CD4-positive, alpha-beta T cell treated with Interleukin-12 subunit alpha and Interleukin-12 subunit beta, for 1 hour (primary cell): ENCODE measurements at regions not wholly inside any gene's neighbourhood (a gene's known extent, or its start where the extent isn't known, plus 50 kb on each side); places are given as distances from the start of the nearest gene placed in this dataset.
"Not testable (repeated sequence)": the region's sequence is repeated elsewhere in the genome, so short reads cannot be mapped to it uniquely, and the experiment has no call there.

ENCODE experiments used
- DNase-seq: peaks from one replicate; pipeline ENCODE4 v3.0.0-alpha.2; 2020

DNA sequence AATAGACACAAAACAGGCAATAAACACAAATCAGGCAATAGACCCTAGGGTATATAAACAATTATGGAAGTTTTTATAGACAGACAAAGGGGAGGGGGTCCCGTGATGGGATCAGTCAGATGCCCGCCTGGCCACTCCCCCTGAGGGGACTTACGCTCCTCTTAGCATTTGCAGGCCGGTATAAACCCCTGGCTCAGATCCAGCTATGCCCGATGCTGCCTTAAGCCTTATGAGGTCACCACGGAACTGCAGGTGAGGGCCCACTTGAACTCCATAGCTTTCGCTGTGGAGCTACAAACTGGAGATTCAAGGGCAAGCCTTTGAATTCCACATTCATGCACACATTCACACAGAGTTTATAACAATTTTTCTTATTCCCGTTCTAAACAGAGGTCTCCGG lies 340.5 kb upstream of the USP9Y start:
- DNase-seq = no peak

DNA sequence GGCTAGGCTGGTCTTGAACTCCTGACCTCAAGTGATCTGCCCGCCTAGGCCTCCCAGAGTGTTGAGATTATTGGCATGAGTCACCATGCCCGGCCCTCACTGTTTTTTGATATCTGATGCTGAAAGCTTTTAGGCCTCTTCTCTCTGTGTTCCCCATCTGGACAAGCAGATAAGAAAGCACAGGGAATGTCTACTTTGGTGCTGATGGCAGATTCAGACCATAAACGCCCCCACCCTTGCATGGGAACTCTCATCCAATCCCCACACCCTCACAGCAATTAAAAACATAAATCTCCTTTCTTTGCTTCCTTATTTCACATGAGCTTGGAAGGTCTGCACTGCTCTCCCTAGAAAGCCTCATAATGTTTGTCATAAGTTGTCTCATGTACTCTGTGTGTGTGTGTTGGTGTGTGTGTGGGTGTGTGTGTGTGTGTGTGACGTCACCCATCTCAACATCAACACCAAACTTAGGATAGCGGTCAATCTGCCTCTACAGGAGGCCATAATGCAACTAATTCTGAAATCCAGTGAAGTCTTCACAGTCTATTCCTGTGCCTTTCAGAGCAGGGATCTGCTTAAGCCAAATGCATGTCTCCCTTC lies 335.6 kb upstream of the USP9Y start:
- DNase-seq = no peak

DNA sequence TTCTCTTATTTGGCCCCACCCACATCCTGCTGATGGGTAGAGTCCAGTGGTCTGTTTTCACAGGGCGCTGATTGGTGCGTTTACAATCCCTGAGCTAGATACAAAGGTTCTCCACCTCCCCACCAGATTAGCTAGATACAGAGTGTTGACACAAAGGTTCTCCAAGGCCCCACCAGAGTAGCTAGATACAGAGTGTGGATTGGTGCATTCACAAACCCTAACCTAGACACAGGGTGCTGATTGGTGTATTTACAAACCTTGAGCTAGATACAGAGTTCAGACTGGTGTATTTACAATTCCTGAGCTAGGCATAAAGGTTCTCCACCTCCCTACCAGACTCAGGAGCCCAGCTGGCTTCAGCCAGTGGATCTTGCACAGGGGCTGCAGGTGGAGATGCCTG lies 326.4 kb upstream of the USP9Y start:
- not testable (repeated sequence) for DNase-seq

DNA sequence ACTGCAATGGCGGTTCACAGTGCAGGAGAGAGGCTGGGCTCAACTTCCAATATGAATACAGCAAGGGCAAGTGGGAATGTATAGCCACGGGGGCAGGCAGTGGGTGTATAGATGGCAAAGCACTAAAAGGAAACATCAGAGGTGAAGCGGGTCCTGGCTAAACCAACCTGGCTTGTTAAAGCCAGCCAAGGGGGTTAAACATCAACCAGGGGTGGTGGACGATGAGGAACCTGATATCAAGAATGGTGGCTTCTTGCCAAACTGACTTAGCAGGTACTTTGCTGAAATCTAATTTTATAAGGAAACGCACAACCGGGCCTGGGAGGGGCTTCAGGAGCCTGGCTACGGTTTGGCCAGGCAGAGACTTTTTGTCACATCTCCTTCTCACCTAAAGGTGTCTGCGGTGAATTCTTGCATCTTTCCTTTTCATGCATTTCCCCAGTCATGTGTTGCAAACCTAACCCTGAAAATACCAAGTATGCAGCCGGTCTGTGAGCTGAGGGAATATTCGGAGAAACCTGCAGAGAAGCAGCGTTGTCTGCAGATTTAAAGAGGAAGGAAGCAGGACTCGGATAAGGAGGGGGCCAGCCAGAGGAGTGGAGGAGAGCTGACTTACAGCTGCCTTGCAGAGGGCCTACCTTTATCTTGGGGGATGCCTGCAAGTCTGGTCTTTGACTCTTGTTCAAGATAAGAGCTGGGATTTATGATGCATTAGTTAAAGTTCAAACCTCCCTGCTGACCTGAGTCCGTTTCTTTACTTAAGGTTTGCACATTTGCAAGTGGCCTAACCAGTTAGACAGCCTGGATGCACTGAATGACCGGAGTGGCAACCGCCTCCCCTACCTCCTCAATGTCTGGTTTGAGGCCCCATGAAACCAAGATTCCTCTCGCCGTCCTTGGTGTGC lies 309.1 kb upstream of the USP9Y start:
- DNase-seq = not testable (repeated sequence)

DNA sequence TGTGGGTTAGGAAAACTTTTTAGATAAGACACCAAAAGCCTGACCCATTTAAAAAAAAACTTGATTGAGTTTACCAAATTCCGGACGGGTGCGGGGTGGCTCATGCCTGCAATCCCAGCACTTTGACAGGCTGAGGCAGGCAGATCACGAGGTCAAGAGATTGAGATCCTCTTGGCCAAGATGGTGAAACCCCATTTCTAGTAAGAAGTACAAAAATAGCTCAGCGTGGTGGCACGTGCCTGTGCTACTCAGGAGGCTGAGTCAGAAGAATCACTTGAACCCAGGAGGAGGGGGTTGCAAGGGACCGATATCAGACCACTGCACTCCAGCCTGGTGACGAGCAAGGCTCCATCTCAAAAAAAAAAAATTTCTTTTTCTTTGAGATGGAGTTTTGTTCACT lies 307.8 kb upstream of the USP9Y start:
- DNase-seq = no peak

DNA sequence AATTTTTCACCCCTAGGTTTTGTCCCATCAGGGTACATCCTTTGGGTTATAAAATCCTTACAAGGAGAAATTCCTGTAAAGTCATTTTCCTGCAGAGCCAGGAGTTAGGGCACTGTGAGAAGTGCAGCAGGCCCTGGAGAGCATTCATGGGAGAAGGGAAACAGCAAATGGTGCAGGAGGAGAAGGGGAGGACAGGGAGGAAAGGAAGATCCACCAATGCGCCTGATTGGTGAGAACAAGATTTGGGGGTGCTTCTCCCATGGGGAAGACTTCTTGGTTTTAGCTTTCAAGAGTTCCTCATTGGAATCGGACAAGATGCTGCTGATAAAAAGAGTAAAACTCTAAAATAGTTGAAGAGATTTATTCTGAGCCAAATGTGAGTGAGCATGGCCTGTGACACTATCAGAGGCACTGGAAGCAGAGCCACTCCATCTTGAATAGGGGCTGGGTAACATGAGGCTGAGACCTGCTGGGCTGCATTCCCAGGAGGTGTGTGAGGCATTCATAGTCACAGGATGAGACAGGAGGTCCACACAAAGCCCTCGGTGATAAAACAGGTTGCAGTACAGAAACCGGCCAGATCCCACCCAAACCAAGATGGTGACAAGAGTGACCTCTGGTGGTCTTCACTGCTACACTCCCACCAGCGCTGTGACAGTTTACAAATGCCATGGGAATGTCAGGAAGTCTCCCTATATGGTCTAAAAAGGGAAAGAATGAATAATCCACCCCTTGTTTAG lies 305.5 kb upstream of the USP9Y start:
- not testable (repeated sequence) for DNase-seq

DNA sequence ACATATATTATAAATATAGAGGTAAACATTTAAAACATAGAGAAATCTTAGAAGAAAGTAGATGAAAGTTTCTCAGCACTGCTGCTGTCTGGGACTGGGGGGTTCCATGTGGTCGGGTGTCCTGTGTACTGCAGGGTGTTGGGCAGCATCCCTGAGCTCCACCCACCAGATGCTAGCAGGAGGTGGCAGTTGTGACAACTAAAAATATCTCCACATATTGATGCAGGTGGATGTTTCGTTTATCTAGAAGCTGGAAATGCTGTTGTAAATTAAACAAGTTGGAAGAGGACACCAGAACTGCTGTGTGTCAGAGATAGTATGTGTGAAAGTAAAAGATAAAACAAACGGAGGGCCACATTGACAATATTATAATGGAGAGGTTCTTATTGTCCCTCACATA lies 297.1 kb upstream of the USP9Y start:
- no peak for DNase-seq

DNA sequence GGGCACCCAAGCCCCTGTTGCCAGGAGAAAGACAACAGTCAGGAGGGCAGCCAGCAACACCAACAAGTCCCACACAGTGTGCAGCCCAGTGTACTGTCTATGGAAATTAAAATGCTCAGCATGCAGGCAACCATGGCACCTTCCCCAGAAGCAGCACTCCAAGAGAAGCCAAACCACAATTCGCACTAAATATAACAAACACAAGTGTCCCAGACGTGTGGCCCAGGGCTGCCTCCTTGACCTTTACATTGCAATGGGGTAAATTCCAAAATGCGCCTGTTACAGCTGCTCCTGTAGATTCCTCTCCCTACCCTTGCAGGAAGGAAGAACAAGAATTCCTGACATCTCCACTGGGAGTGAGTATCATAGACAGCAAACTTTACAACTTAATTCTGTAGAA lies 292.8 kb upstream of the USP9Y start:
- DNase-seq = no peak

DNA sequence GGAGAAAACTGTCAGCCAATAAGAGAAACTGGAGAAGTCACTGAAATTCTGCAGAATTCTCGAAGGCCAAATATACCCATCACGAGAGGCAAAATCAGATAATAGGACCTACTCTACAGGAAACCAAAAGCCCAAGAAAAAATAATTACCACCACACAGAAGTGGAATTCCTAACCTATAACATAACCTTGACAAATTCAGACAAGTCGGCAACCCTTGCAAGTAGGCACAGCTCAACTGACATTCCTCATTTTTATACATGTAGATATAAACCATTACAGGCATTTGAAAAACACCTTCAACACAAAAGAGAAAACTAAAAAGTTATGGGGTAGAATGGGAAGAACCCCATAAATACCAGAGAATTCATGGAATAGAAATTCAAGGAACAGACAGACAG lies 290.3 kb upstream of the USP9Y start:
- no peak for DNase-seq

DNA sequence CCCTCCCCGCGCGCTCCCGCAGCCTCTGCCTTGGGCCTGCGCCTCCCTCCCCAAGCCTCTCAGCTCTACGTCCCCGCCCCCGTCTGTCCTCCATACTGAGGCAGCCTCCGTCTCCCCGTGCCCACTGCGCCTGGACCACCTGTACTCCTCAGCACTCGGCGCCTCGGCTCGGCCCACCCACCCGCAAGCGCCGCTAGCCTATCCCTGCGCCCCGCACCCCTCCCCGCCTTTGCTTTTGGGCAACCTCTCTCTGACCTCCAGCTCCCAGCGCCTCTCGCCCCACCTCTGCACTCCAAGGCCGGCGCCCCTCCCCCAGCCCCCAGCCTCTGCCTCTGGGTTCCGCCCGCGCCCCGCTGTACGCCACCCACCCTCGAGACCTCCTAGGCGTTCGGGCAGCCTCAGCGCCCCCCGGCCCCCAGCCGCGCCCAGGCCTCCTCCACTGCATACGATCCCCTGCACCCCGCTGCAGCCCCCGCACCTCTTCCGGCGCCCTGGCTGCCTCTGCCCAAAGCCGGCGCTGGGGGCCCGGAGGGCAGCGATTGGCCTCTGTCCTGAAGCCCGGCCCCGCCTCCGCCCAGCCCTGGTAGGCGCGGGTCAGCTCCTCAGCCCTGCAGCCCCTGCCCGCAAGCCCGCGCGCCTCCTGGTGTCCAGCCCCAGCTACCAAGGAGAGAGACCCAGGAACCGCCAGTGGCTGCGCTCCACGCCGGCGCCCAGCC lies 279.8 kb upstream of the USP9Y start:
- DNase-seq = no peak

DNA sequence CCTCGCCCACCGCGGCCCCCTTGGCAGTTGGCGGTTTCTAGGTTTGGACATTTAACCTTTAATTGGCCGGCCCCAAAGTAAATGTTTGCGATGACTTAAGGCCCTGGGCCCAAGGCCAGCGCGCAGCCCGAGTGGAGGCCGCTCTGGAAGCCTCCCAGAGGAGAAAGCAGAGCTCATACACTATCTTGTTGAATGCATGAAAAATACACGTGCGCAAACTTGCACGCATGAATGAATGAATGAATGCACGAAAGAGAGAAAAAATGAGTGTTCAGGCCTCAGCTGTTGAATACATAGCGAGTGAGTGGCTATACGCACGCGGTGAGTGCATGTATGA lies 279.3 kb upstream of the USP9Y start:
- no peak for DNase-seq

DNA sequence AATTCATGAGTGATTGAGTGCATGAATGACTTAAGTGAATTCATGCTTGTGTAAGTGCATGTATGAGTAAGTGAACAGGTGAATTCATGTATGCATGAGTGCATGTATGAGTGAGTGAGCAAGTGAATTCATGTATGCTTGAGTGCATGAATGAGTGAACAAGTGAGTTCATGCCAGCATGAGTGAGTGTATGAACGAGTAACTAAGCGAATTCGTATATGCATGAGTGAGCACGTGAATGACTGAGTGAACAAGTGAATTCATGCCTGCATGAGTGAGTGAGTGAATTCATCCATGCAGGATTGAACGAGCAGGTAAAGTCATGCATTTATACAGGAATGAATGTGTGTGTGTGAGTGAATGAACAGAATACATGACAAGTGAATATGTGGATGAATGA lies 278.5 kb upstream of the USP9Y start:
- DNase-seq = no peak

DNA sequence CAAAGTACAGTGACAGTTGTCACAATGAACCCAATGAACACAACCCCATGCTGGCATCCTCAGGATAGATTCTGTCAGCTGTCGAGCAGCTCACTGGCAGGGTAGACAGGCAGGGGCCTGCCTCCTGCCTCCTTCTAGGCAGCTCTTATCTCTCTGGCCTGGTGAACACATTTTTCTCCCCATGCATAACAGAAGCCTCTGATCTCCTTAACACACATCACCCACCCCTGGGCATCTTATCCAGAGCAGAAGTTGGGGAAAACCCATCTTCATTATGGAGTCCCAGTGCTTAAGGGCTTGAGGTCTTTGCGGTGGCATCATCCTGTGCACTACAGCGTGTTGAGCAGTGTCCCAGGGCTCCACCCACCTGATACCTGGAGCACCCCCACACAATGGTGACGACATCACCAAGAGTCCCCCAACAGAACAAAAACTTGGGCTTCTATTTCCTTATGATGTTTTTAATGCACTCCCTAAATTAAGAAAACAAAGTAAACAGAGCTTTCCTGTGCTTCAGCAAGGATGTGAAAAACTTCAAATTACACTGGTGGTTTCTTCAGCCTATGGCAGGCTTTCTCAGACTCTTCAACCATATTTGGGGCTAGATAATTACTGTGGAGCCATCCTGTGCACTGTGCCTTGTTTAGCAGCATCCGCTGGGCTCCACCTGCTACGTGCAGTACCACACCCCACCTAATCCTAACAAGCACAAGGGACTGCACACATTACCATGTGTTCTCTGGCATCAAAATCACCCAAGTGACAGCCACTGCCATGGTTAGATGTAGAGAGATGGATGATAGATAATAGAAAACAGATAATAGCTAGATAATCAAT lies 277.4 kb upstream of the USP9Y start:
- DNase-seq = no peak

DNA sequence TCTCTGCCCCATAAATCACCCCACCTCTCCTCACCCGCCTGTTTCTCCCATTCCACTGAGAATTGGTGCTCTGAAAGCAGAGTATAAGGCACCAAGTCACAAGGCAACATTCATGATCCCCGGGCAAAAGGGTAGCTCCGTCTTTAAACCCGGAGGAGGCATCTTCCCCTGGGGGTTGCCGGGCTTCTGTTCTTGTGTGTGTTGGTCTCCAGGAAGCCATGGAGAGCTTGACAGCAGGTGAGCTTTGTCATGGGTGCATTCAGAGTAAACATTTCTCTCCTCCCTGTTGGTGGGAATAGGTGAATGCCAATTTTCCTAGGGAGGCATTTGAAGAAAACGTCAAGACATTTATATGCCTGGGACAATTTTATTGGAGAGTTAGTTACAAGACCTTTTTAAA lies 275.5 kb upstream of the USP9Y start:
- no peak for DNase-seq

DNA sequence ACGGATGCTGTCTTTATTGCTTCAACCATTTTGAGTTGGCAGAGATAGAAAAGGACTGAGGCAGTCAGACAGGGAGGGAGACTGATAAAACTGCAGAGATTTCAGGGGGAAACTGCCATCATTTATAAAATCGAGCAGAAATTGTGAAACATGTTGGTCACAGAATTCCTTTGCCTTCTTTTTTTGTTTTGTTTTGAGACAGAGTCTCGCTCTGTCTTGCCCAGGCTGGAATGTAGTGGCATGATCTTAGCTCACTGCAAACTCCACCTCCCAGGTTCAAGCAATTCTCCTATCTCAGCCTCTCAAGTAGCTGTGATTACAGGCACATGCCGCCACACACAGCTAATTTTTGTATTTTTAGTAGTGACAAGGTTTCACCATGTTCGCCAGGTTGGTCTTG lies 273.7 kb upstream of the USP9Y start:
- DNase-seq = no peak

DNA sequence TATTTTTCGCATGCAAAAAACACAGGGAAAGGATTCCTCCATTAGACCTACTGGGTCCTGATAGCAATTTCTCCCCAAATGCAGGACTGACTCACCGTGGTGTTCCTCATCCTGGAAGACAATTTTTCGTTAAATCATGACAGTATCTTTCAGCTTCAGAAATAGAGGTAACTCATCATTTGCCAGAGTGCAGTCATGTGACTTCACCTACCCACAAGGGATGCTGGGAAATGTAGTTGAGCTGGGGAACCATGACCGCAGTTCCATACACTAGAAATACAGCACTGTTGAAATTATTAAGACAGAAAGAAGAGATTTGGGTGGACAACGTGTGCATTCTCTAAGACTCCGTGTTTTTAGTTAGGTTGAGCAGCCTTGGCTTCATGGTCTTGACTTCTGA lies 269.5 kb upstream of the USP9Y start:
- DNase-seq = no peak

DNA sequence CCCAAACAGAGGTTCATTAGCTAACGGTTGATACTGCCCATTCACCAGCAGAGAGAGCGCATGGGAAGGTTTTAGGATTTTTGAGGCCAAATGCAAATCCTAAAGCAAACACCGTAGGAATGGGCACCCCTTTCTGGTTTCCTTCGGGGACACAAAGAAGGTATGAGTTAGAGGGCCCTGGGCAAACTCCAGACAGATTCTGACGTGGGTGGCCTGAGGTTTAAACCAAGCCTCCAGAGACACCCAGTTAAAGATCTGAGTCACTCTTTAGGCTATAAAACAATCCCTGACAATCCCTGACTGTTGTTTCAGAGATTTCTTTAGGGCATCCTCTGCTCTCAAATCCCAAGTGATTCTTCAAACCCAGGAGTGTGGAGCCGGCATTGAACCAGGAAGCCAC lies 262.2 kb upstream of the USP9Y start:
- not testable (repeated sequence) for DNase-seq

DNA sequence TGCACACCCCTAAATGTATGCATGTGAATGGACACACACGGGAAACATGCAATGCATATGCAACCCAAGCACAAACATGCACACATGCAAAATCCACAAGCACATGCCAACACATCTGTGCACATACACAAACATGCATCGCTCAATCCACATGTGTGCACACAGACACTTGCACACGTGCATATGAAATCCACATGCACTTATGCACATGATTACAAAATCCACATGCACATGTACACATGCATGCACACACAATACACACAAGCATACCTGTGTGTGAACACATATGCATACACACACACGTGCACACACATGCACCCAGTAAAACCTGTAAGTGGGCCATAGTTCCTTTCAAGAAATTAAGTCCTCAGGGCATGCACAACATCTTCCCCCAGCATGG lies 256.8 kb upstream of the USP9Y start:
- no peak for DNase-seq

DNA sequence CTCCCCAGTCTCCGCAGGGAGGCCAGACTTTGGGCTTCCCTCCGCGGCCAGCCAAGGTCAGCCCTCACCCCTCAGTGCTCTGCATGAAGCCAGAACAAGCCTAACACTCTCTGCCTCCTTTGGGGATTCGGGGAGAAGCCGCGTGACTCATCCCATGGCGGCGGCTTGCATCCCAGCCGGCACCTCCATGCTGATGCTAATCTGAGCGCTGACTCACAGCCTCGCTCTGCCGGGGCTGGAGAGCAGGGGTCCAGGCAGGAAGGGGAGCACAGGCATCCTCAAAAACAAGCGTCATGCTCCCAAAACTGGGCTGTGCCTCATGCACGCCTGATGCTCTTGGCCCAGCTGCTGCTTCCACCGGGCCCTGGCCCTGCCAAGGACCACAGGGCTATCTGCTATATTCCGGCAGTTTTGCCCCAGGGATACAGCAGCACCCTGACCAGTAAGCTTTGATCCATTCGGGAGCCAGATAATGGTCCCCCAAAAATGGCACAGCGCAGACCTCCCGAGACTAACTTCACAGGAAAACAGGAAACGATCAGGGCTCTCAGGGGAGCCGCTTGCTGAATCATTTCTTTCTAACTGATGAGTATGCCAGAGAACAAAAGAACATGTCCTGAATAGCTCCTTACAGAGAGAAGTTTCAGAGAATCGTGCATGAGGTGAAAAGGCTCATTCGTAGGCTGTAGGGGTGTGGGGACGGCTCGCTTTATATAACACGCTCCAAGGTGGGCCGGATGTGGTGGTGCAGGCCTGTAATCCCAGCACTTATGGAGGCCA lies 254.4 kb upstream of the USP9Y start:
- not testable (repeated sequence) for DNase-seq

DNA sequence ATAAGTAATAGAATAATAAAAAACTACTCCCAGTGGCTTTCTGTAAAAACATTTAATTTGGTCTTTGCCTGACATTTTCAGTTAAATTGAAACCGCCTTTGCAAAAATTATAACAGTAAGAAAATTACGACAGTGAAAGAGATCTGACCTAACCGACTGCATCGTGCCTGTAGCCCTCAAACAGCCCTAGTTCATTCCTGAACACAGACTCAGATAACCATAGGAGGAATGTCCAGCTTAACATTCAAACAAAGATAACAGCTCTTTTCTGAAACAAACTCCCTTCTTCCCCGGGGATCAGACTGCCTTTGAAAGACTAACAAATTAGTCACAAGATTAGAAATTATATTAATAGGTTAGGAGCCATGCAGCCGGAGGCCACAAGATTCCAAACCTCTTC lies 252.5 kb upstream of the USP9Y start:
- not testable (repeated sequence) for DNase-seq

DNA sequence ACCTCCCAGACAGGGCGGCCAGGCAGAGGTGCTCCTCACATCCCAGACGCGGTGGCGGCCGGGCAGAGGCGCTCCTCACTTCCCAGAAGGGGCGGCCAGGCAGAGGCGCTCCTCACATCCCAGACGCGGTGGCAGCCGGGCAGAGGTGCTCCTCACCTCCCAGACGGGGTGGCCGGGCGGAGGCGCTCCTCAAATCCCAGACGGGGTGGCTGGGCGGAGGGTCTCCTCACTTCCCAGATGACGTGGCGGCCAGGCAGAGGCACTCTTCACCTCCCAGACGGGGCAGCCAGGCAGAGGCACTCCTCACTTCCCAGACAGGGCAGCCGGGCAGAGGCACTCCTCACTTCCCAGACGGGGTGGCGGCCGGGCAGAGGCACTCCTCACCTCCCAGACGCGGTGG lies 247.7 kb upstream of the USP9Y start:
- not testable (repeated sequence) for DNase-seq

DNA sequence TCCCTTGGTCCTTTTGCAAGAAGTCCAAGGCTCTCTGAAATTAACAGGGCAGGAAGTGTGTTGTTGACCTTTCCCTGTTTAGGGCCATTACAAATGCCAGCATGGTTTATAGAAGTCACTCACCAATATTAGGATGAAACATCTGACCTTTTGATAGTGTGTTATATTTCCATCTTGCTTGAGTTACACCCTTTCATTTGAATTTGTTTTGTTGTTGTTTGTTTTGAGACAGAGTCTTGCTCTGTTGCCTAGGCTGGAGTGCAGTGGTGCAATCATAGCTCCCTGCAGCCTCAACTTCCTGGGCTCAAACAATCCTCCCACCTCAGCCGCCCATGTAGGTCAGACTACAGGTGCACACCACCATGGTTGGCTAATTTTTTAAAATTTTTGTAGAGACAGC lies 241.1 kb upstream of the USP9Y start:
- no peak for DNase-seq
